ENCODE measurements at regions not wholly inside any gene's neighbourhood (a gene's known extent, or its start where the extent isn't known, plus 50 kb on each side); places are given as distances from the start of the nearest gene placed in this dataset.
"Not testable (repeated sequence)": the region's sequence is repeated elsewhere in the genome, so short reads cannot be mapped to it uniquely, and the experiment has no call there.

DNA sequence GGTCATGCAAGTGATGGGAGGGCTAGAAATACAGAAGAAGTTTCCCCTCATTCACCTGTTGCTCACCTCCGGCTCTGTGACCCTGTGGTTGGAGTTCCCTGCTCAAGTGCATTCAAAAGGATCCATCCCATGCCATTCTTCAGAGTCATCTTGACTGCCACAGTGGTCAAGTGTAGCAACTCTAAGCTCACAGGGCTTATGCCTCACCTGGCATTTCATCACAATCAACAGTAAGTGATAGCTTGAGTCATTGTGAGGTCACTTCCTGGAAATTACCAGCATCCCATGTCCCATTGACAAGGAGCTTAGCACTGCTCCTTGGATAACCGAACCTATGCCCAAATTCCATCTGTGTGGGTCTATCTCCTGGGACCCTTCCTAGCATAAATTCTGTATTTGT, 55.6 kb downstream of the OR4C45 start:
- H3K4me1 ChIP-seq = no peaks in the 10 kb centered on the region
- H3K4me3 ChIP-seq = no peak overlapping the region
- no peak for DNase-seq
- H3K9me3 ChIP-seq = no peaks in the 10 kb centered on the region
- no peaks in the 10 kb centered on the region for H3K36me3 ChIP-seq
- H3K27ac ChIP-seq = no peak overlapping the region
- intact Hi-C loops (cut with DNase I; ENCODE audit: low total_unique reads) = loop anchor here (5.0 kb wide), 1 partner anchor 174 kb away; no protein-coding TSS in a partner anchor
- 64 to 86% methylated on average over 2 of the region's 2 CpGs for WGBS, 2 donors (ENCODE audit: low coverage in 1 of 2)
- TF ChIP-seq EP300 (IDR thresholded peaks at IDR 0.05; ENCODE audit: low read depth) (no peak), POLR2A (IDR thresholded peaks at IDR 0.05) (no peak), CTCF (IDR thresholded peaks at IDR 0.05) (no peak), POLR2AphosphoS5 (IDR thresholded peaks at IDR 0.05) (no peak)
- H3K27me3 ChIP-seq = no peaks in the 10 kb centered on the region
- in situ Hi-C loops (cut with MboI; ENCODE audit: low pct_ligation_motif_present in 1 of 4, low pct_unique_long_range_greater_than_20kb in 1 of 4, low sequenced_read_pairs in 3 of 4) = loop anchor here in 2 of 4 donors (25.0 kb wide), 1 partner anchor 249 kb away; no protein-coding TSS in a partner anchor

GRCh38 chr11:50098186-50098725, 65.6 kb downstream of the OR4C45 start:
- no peaks in the 10 kb centered on the region for H3K36me3 ChIP-seq
- no peak for TF ChIP-seq CTCF (IDR thresholded peaks at IDR 0.05)
- no peak for TF ChIP-seq POLR2A (IDR thresholded peaks at IDR 0.05)
- TF ChIP-seq EP300 (IDR thresholded peaks at IDR 0.05; ENCODE audit: low read depth) = no peak
- no peak for TF ChIP-seq POLR2AphosphoS5 (IDR thresholded peaks at IDR 0.05)
- no peaks in the 10 kb centered on the region for H3K9me3 ChIP-seq
- H3K4me1 ChIP-seq = no peaks in the 10 kb centered on the region
- no peaks in the 10 kb centered on the region for H3K27me3 ChIP-seq
- intact Hi-C loops (cut with DNase I; ENCODE audit: low total_unique reads) = no loop called here
- no peak for DNase-seq
- in situ Hi-C loops (cut with MboI; ENCODE audit: low pct_ligation_motif_present in 1 of 4, low pct_unique_long_range_greater_than_20kb in 1 of 4, low sequenced_read_pairs in 3 of 4) = loop anchor here in 2 of 4 donors (25.0 kb wide), 1 partner anchor 239 kb away; no protein-coding TSS in a partner anchor
- no peak overlapping the region for H3K4me3 ChIP-seq
- 34 to 77% methylated on average over 1 to 2 of the region's 2 CpGs for WGBS, 2 donors (ENCODE audit: low coverage in 1 of 2)
- no peak overlapping the region for H3K27ac ChIP-seq

DNA sequence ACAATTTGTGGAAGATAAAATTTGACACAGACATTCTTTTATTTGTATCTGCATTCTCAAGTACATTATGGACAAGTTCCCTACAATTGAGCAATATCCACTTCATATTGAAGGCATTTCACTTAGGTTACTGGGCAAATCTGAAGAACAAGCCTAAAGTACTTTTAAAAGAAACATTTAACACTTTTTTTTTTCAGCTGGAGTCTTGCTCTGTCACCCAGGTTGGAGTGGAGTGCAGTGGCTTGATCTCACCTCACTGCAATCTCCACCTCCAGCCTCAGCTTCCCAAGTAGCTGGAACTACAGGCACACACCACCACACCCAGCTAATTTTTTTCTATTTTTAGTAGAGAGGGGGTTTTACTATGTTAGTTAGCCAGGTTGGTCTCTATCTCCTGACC, 70.2 kb downstream of the OR4C45 start:
- intact Hi-C loops (cut with DNase I; ENCODE audit: low total_unique reads) = no loop called here
- no peaks in the 10 kb centered on the region for H3K36me3 ChIP-seq
- H3K4me3 ChIP-seq = no peak overlapping the region
- DNase-seq = no peak
- H3K9me3 ChIP-seq = no peaks in the 10 kb centered on the region
- H3K4me1 ChIP-seq = no peaks in the 10 kb centered on the region
- no peak overlapping the region for H3K27ac ChIP-seq
- H3K27me3 ChIP-seq = no peaks in the 10 kb centered on the region
- TF ChIP-seq POLR2A (IDR thresholded peaks at IDR 0.05) = no peak
- no peak for TF ChIP-seq POLR2AphosphoS5 (IDR thresholded peaks at IDR 0.05)
- no peak for TF ChIP-seq EP300 (IDR thresholded peaks at IDR 0.05; ENCODE audit: low read depth)
- TF ChIP-seq CTCF (IDR thresholded peaks at IDR 0.05) = no peak
- in situ Hi-C loops (cut with MboI; ENCODE audit: low pct_ligation_motif_present in 1 of 4, low pct_unique_long_range_greater_than_20kb in 1 of 4, low sequenced_read_pairs in 3 of 4) = no loop called here

DNA sequence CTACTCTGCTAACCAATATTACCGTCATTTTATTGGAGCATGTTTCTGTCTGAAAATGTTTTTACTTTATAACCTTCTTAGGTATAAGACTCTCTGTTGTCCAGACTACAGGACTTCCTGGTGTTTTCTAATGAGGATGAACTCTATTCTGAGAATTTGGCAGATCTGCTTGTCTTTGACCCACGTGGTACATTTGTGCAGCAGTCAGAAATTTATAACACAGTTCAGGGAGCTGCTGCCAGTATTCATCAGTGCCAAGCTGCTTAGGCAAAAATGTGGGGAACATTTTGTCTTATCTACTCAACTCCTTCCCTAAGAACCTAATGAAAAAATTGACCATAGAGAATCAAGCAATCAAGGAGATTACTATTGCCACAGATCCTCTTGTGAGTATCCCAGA, 108.0 kb downstream of the OR4C45 start:
- H3K4me3 ChIP-seq; H3K9me3 ChIP-seq; H3K27me3 ChIP-seq; DNase-seq; H3K27ac ChIP-seq; intact Hi-C loops (cut with DNase I; ENCODE audit: low total_unique reads); H3K36me3 ChIP-seq; H3K4me1 ChIP-seq: not testable (repeated sequence)
- in situ Hi-C loops (cut with MboI; ENCODE audit: low pct_ligation_motif_present in 1 of 4, low pct_unique_long_range_greater_than_20kb in 1 of 4, low sequenced_read_pairs in 3 of 4) = loop anchor here in 1 of 4 donors (25.0 kb wide), 1 partner anchor 197 kb away; no protein-coding TSS in a partner anchor
- WGBS, 2 donors (ENCODE audit: low coverage in 1 of 2) = 41 to 92% methylated on average over 1 to 2 of the region's 2 CpGs

GRCh38 chr11:50146308-50146707, 113.6 kb downstream of the OR4C45 start:
- H3K9me3 ChIP-seq; H3K4me1 ChIP-seq; H3K27me3 ChIP-seq; H3K27ac ChIP-seq; H3K4me3 ChIP-seq; H3K36me3 ChIP-seq; DNase-seq; intact Hi-C loops (cut with DNase I; ENCODE audit: low total_unique reads): not testable (repeated sequence)
- in situ Hi-C loops (cut with MboI; ENCODE audit: low pct_ligation_motif_present in 1 of 4, low pct_unique_long_range_greater_than_20kb in 1 of 4, low sequenced_read_pairs in 3 of 4) = loop anchor here in 1 of 4 donors (25.0 kb wide), 1 partner anchor 191 kb away; no protein-coding TSS in a partner anchor
- 67 to 83% methylated on average over 1 to 3 of the region's 3 CpGs for WGBS, 2 donors (ENCODE audit: low coverage in 1 of 2)

DNA sequence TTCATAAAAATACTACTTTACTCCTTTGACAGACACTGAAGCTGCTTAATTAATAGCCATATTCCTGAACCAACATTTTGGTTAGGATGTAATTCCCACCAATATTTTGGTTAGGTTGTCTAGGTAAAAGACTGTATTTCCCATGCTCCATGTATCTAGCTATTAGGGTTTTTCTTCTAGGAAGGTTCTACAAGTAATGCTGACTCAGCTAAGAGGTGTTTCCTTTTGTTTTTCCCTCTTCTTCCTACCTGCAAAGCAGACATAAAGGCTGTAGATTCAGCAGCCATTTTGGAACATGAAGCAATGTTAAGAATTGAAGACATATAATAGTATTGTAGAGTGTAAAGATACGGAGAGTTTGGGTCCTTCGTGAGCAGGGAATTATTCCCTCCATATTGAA, 115.3 kb downstream of the OR4C45 start:
- H3K9me3 ChIP-seq; H3K27me3 ChIP-seq; H3K4me3 ChIP-seq; H3K36me3 ChIP-seq; H3K4me1 ChIP-seq; DNase-seq; H3K27ac ChIP-seq; intact Hi-C loops (cut with DNase I; ENCODE audit: low total_unique reads): not testable (repeated sequence)
- in situ Hi-C loops (cut with MboI; ENCODE audit: low pct_ligation_motif_present in 1 of 4, low pct_unique_long_range_greater_than_20kb in 1 of 4, low sequenced_read_pairs in 3 of 4) = loop anchor here in 1 of 4 donors (25.0 kb wide), 1 partner anchor 189 kb away; no protein-coding TSS in a partner anchor
- WGBS, 2 donors (ENCODE audit: low coverage in 1 of 2) = 91 to 92% methylated on average over 2 of the region's 2 CpGs

Data from transverse colon (tissue), 4 donors.